Adrenal gland (tissue), 5 donors: ENCODE measurements at regions not wholly inside any gene's neighbourhood (a gene's known extent, or its start where the extent isn't known, plus 50 kb on each side); places are given as distances from the start of the nearest gene placed in this dataset.

Experiments
- POLR2A ChIP-seq, 2 donors: fragments of 450-650 bp; IDR thresholded peaks; one replicate each; pipeline ENCODE4 v1.6.1; 2017; ENCODE audit warnings: antibody characterized with exemption in 2 of 2, mild to moderate bottlenecking in 2 of 2, moderate library complexity in 1 of 2
- TF ChIP-seq, protein P1 (sequence below), 6 experiments: fragments of 450-650 bp in 4 of 6; fragments of 200-600 bp in 2 of 6; sonication (generic) in 1 of 6; IDR thresholded peaks; 1 replicate in 5 of 6; 2 replicates in 1 of 6; pipeline versions ENCODE4 v1.5.1 to v1.8.0; 2016 to 2021; ENCODE audit warnings: antibody characterized with exemption in 6 of 6, mild to moderate bottlenecking in 2 of 6, moderate library complexity in 1 of 6
- donor health status: DM: no; HTN: no; CAD: no.

DNA sequence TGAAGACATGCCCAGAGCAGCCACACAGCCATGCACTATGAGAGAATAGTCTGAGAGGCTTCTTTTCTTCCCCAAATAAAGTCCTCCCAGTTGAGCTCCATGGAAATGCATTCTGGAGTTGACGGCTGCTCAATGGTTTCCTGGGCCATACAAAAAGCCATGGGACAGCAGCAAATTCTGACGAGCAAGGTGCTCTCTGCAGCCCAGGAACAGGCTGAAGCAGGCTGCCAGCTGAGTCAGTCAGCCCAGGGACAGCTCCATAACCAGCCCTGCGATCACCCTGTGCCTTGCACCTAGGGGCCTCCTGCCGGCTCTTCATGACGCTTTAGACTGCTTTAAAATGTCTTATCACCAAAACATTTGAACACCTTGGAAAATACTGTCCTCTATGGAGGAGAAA is 256.3 kb upstream of the CHRNA7 start:
- TF ChIP-seq, protein P1, sequence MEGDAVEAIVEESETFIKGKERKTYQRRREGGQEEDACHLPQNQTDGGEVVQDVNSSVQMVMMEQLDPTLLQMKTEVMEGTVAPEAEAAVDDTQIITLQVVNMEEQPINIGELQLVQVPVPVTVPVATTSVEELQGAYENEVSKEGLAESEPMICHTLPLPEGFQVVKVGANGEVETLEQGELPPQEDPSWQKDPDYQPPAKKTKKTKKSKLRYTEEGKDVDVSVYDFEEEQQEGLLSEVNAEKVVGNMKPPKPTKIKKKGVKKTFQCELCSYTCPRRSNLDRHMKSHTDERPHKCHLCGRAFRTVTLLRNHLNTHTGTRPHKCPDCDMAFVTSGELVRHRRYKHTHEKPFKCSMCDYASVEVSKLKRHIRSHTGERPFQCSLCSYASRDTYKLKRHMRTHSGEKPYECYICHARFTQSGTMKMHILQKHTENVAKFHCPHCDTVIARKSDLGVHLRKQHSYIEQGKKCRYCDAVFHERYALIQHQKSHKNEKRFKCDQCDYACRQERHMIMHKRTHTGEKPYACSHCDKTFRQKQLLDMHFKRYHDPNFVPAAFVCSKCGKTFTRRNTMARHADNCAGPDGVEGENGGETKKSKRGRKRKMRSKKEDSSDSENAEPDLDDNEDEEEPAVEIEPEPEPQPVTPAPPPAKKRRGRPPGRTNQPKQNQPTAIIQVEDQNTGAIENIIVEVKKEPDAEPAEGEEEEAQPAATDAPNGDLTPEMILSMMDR (IDR thresholded peaks at IDR 0.05), result no peak
- no peak for TF ChIP-seq POLR2A (IDR thresholded peaks at IDR 0.05)
